Neuronal stem cell (in vitro differentiated cells): ENCODE measurements at regions not wholly inside any gene's neighbourhood (a gene's known extent, or its start where the extent isn't known, plus 50 kb on each side); places are given as distances from the start of the nearest gene placed in this dataset.
"Not testable (repeated sequence)": the region's sequence is repeated elsewhere in the genome, so short reads cannot be mapped to it uniquely, and the experiment has no call there.

ENCODE experiments used
- DNase-seq: peaks from one replicate; pipeline ENCODE4 v3.0.0-alpha.2; 2013; ENCODE audit warnings: low spot score
- H2AFZ ChIP-seq: one replicate; pipeline ENCODE4 v1.6.1; 2013; ENCODE audit warnings: mild to moderate bottlenecking, low read length, inconsistent platforms
- H2AK5ac ChIP-seq: 2 replicates; pipeline ENCODE4 v1.6.1; 2013; ENCODE audit warnings: low read depth, mild to moderate bottlenecking, inconsistent platforms, low read length, moderate library complexity, mixed read lengths
- H2BK120ac ChIP-seq: 2 replicates; pipeline ENCODE4 v1.6.1; 2013; ENCODE audit warnings: low read depth, mild to moderate bottlenecking, inconsistent platforms, low read length, moderate library complexity, mixed read lengths
- H2BK12ac ChIP-seq: one replicate; pipeline ENCODE4 v1.6.1; 2013; ENCODE audit warnings: low read length, inconsistent platforms
- H2BK15ac ChIP-seq: 2 replicates; pipeline ENCODE4 v1.6.1; 2013; ENCODE audit warnings: mild to moderate bottlenecking, low read length, inconsistent platforms, mixed read lengths
- H2BK5ac ChIP-seq: one replicate; pipeline ENCODE4 v1.6.1; 2013; ENCODE audit warnings: inconsistent platforms, mild to moderate bottlenecking, low read length, moderate library complexity
- H3K14ac ChIP-seq: one replicate; pipeline ENCODE4 v1.6.1; 2013; ENCODE audit warnings: low read length, inconsistent platforms
- H3K18ac ChIP-seq: 2 replicates; pipeline ENCODE4 v1.6.1; 2013; ENCODE audit warnings: low read length, inconsistent platforms
- H3K23ac ChIP-seq: 2 replicates; pipeline ENCODE4 v1.6.1; 2013; ENCODE audit warnings: low read depth, mild to moderate bottlenecking, mixed read lengths, low read length, inconsistent platforms; ENCODE audit not compliant: poor library complexity
- H3K27ac ChIP-seq: replicated peaks from 3 replicates; pipeline ENCODE4 v1.5.1; 2013; ENCODE audit warnings: low read length, inconsistent platforms
- H3K27me3 ChIP-seq, 3 experiments: 2 replicates each; pipeline ENCODE4 v1.6.1; 2013; ENCODE audit warnings: low read length in 3 of 3, mild to moderate bottlenecking in 2 of 3, inconsistent platforms in 1 of 3, low read depth in 1 of 3, mixed read lengths in 1 of 3, moderate library complexity in 1 of 3; ENCODE audit not compliant: control insufficient read depth in 3 of 3, insufficient read depth in 3 of 3
- H3K36me3 ChIP-seq, 2 donors: replicated peaks in 1 of 2; 2 replicates each; pipeline ENCODE4 v1.6.1; 2013; ENCODE audit warnings: low read length in 2 of 2; ENCODE audit not compliant: control insufficient read depth in 2 of 2, insufficient read depth in 2 of 2
- H3K4ac ChIP-seq: 2 replicates; pipeline ENCODE4 v1.6.1; 2013; ENCODE audit warnings: inconsistent platforms, mild to moderate bottlenecking, low read length, moderate library complexity
- H3K4me1 ChIP-seq, 2 donors: 1 replicate in 1 of 2; 2 replicates in 1 of 2; pipeline ENCODE4 v1.6.1; 2013; ENCODE audit warnings: low read length in 2 of 2, low read depth in 1 of 2; ENCODE audit not compliant: control insufficient read depth in 2 of 2, insufficient read depth in 1 of 2
- H3K4me2 ChIP-seq: one replicate; pipeline ENCODE4 v1.6.1; 2013; ENCODE audit warnings: mild to moderate bottlenecking, low read length, inconsistent platforms; ENCODE audit not compliant: insufficient read depth, poor library complexity, severe bottlenecking
- H3K4me3 ChIP-seq, 2 donors: 2 replicates each; pipeline ENCODE4 v1.5.1; 2013; ENCODE audit warnings: low read length in 2 of 2, mild to moderate bottlenecking in 2 of 2, inconsistent platforms in 1 of 2, moderate library complexity in 1 of 2
- H3K79me1 ChIP-seq: one replicate; pipeline ENCODE4 v1.6.1; 2013; ENCODE audit warnings: low read depth, mild to moderate bottlenecking, inconsistent platforms, low read length, moderate library complexity
- H3K9ac ChIP-seq: one replicate; pipeline ENCODE4 v1.6.1; 2013; ENCODE audit warnings: mild to moderate bottlenecking, low read depth, low read length, inconsistent platforms; ENCODE audit not compliant: poor library complexity
- H3K9me3 ChIP-seq, 2 donors: replicated peaks in 1 of 2; 2 replicates each; pipeline versions ENCODE3 to v1.6.1; 2013; ENCODE audit warnings: low read length in 2 of 2, mild to moderate bottlenecking in 2 of 2, inconsistent platforms in 1 of 2, low read depth in 1 of 2, mixed read lengths in 1 of 2, moderate library complexity in 1 of 2; ENCODE audit not compliant: control insufficient read depth in 2 of 2, insufficient read depth in 1 of 2
- H4K8ac ChIP-seq: one replicate; pipeline ENCODE4 v1.6.1; 2013; ENCODE audit warnings: low read depth, mild to moderate bottlenecking, inconsistent platforms, low read length, moderate library complexity
- H4K91ac ChIP-seq: one replicate; pipeline ENCODE4 v1.6.1; 2013; ENCODE audit warnings: low read length, low read depth, mild to moderate bottlenecking, inconsistent platforms; ENCODE audit not compliant: poor library complexity
- WGBS, 2 donors: extraction: QIAGEN DNeasy Blood & Tissue Kit; methylation state at CpG; one replicate each; pipeline ENCODE4 v1.1.7; 2013; ENCODE audit warnings: missing lambda C conversion rate in 2 of 2, mixed read lengths in 1 of 2; ENCODE audit not compliant: insufficient read length in 2 of 2, insufficient replicate concordance in 1 of 2; ENCODE audit errors: extremely low coverage in 2 of 2; 5-methylcytosine and 5-hydroxymethylcytosine counted together

GRCh38 chr5:163260961-163261360 is 176.4 kb upstream of the CCNG1 start:
- H3K9me3 ChIP-seq: no peaks in the 10 kb centered on the region
- H3K4me1 ChIP-seq: no peaks in the 10 kb centered on the region
- no peak overlapping the region for H2AK5ac ChIP-seq
- no peak overlapping the region for H3K23ac ChIP-seq
- H4K91ac ChIP-seq: no peak overlapping the region
- H3K4me3 ChIP-seq: no peak overlapping the region
- no peak overlapping the region for H2BK5ac ChIP-seq
- H2AFZ ChIP-seq: no peak overlapping the region
- H3K9ac ChIP-seq: no peak overlapping the region
- no peak overlapping the region for H2BK120ac ChIP-seq
- no peak for DNase-seq
- H3K4ac ChIP-seq: no peak overlapping the region
- H4K8ac ChIP-seq: no peak overlapping the region
- no peaks in the 10 kb centered on the region for H3K27me3 ChIP-seq
- no peak overlapping the region for H2BK12ac ChIP-seq
- H3K4me2 ChIP-seq: no peak overlapping the region
- H3K18ac ChIP-seq: no peak overlapping the region
- H3K79me1 ChIP-seq: no peaks in the 10 kb centered on the region
- H3K36me3 ChIP-seq: no peaks in the 10 kb centered on the region
- no CpG with 5 or more reads among the region's 1 CpG for WGBS, 2 donors
- H3K27ac ChIP-seq: no peak overlapping the region
- H3K14ac ChIP-seq: no peak overlapping the region
- H2BK15ac ChIP-seq: no peak overlapping the region

- H3K18ac ChIP-seq: no peak overlapping the region
- no peaks in the 10 kb centered on the region for H3K9me3 ChIP-seq
- H3K4me3 ChIP-seq: no peak overlapping the region
- H4K8ac ChIP-seq: no peak overlapping the region
- no peak overlapping the region for H2BK5ac ChIP-seq
- H2BK12ac ChIP-seq: no peak overlapping the region
- no peak overlapping the region for H3K14ac ChIP-seq
- H3K4me2 ChIP-seq: no peak overlapping the region
- no peaks in the 10 kb centered on the region for H3K79me1 ChIP-seq
- no peaks in the 10 kb centered on the region for H3K36me3 ChIP-seq
- WGBS, 2 donors: no CpG with 5 or more reads among the region's 5 CpGs
- H3K9ac ChIP-seq: no peak overlapping the region
- no peaks in the 10 kb centered on the region for H3K27me3 ChIP-seq
- no peak overlapping the region for H2BK120ac ChIP-seq
- H2BK15ac ChIP-seq: no peak overlapping the region
- no peak overlapping the region for H4K91ac ChIP-seq
- no peak overlapping the region for H2AK5ac ChIP-seq
- no peak overlapping the region for H3K27ac ChIP-seq
- no peak overlapping the region for H2AFZ ChIP-seq
- no peak overlapping the region for H3K23ac ChIP-seq
- no peaks in the 10 kb centered on the region for H3K4me1 ChIP-seq
- no peak overlapping the region for H3K4ac ChIP-seq
- no peak for DNase-seq
Observed at GRCh38 chr5:163261647-163262269, 175.6 kb upstream of the CCNG1 start.

- H2BK12ac ChIP-seq, H3K14ac ChIP-seq, H3K4me3 ChIP-seq, H2BK15ac ChIP-seq, H3K23ac ChIP-seq, H3K4me1 ChIP-seq, H3K4me2 ChIP-seq, H3K9me3 ChIP-seq, H3K79me1 ChIP-seq, H3K4ac ChIP-seq, H4K8ac ChIP-seq, H3K18ac ChIP-seq, H3K27me3 ChIP-seq, H3K36me3 ChIP-seq, H3K27ac ChIP-seq, H3K9ac ChIP-seq, DNase-seq, H4K91ac ChIP-seq, H2AFZ ChIP-seq, H2AK5ac ChIP-seq, H2BK5ac ChIP-seq, H2BK120ac ChIP-seq: not testable (repeated sequence)
- no CpG with 5 or more reads among the region's 5 CpGs for WGBS, 2 donors
Observed at GRCh38 chr5:163266249-163266648, 171.1 kb upstream of the CCNG1 start.

GRCh38 chr5:163269624-163270023 is 167.8 kb upstream of the CCNG1 start:
- DNase-seq: peak; percentile 4
- Histone ChIP-seq H3K18ac (no peak overlapping the region), H3K27ac (no peak overlapping the region)

More at GRCh38 chr5:163269624-163270023, 167.8 kb upstream of the CCNG1 start:
- no peak overlapping the region for H3K4me2 ChIP-seq
- no peaks in the 10 kb centered on the region for H3K79me1 ChIP-seq
- no peak overlapping the region for H3K4me3 ChIP-seq
- H3K9ac ChIP-seq: no peak overlapping the region
- H4K91ac ChIP-seq: no peak overlapping the region
- H2BK120ac ChIP-seq: no peak overlapping the region
- no peak overlapping the region for H2BK15ac ChIP-seq
- no peak overlapping the region for H3K23ac ChIP-seq
- H4K8ac ChIP-seq: no peak overlapping the region
- H3K4ac ChIP-seq: no peak overlapping the region
- no peak overlapping the region for H2BK12ac ChIP-seq
- no peak overlapping the region for H2BK5ac ChIP-seq
- no peak overlapping the region for H3K14ac ChIP-seq
- no peaks in the 10 kb centered on the region for H3K36me3 ChIP-seq
- no peaks in the 10 kb centered on the region for H3K9me3 ChIP-seq
- no peak overlapping the region for H2AFZ ChIP-seq
- H2AK5ac ChIP-seq: no peak overlapping the region
- no peaks in the 10 kb centered on the region for H3K27me3 ChIP-seq
- H3K4me1 ChIP-seq: no peaks in the 10 kb centered on the region
